Endothelial cell of umbilical vein (primary cell): ENCODE measurements at regions not wholly inside any gene's neighbourhood (a gene's known extent, or its start where the extent isn't known, plus 50 kb on each side); places are given as distances from the start of the nearest gene placed in this dataset.

Experiments used
- BruUV-seq: library from RNA; stranded (reverse); fragments of 400-500 nt; replicated peaks from 2 replicates; lab custom pipeline; 2021; lab: Mats Ljungman, UMichigan
- CTCF ChIA-PET: fragments of 300-600, 350-600 bp; sonication (Branson Sonifier 250); formaldehyde crosslinking; loops from one replicate; lab custom pipeline; 2021; ENCODE audit warnings: antibody characterized with exemption, inconsistent platforms; lab: Charles Lee
- POLR2A ChIA-PET: fragments of 300-600, 350-600 bp; sonication (Branson Sonifier 250); formaldehyde crosslinking; loops from one replicate; lab custom pipeline; 2021; ENCODE audit warnings: antibody characterized with exemption, inconsistent platforms; lab: Charles Lee
- DNase-seq: peaks from one replicate; pipeline ENCODE4 v3.0.0-alpha.2; 2011; ENCODE audit warnings: low read depth, low spot score
- FAIRE-seq: peaks from 2 replicates; lab custom pipeline; 2011; peaks lifted over from hg19 to GRCh38; lab: Jason Lieb, UNC
- H2AFZ ChIP-seq: 2 replicates; pipeline ENCODE4 v1.6.0; 2012; ENCODE audit warnings: low read depth, low read length, control low read depth, inconsistent platforms
- H3K27ac ChIP-seq: 2 replicates; pipeline ENCODE4 v1.5.1; 2011; ENCODE audit warnings: low read depth, mild to moderate bottlenecking, control low read depth, low read length, moderate library complexity; ENCODE audit not compliant: insufficient read depth
- H3K27me3 ChIP-seq, 2 experiments: 2 replicates each; pipeline versions ENCODE4 v1.6.0 to v1.6.1; 2011; ENCODE audit warnings: low read length in 2 of 2, mixed read lengths in 1 of 2; ENCODE audit not compliant: control insufficient read depth in 2 of 2, insufficient read depth in 2 of 2
- H3K36me3 ChIP-seq, 2 experiments: 2 replicates in 1 of 2; 3 replicates in 1 of 2; pipeline ENCODE4 v1.5.1; 2011; ENCODE audit warnings: low read length in 2 of 2, mild to moderate bottlenecking in 1 of 2, moderate library complexity in 1 of 2; ENCODE audit not compliant: control insufficient read depth in 2 of 2, insufficient read depth in 2 of 2; ENCODE audit errors: extremely low read depth in 1 of 2
- H3K4me1 ChIP-seq: 3 replicates; pipeline ENCODE4 v1.5.1; 2011; ENCODE audit warnings: mild to moderate bottlenecking, low read length; ENCODE audit not compliant: control insufficient read depth, insufficient read depth; ENCODE audit errors: extremely low read depth
- H3K4me2 ChIP-seq: 2 replicates; pipeline ENCODE4 v1.6.1; 2011; ENCODE audit warnings: low read length, control low read depth, mixed read lengths; ENCODE audit not compliant: insufficient read depth
- H3K4me3 ChIP-seq, 3 experiments: fragments of 200-600 bp in 1 of 3; sonication (generic), shearing (Covaris generic) in 1 of 3; replicated peaks in 1 of 3; 2 replicates each; pipeline ENCODE4 v1.5.1; 2011 to 2016; ENCODE audit warnings: control low read depth in 3 of 3, low read length in 3 of 3, mild to moderate bottlenecking in 2 of 3, inconsistent platforms in 1 of 3, low read depth in 1 of 3, moderate library complexity in 1 of 3; ENCODE audit not compliant: insufficient read depth in 1 of 3
- H3K79me2 ChIP-seq: 2 replicates; pipeline ENCODE4 v1.6.0; 2012; ENCODE audit warnings: low read length, inconsistent platforms; ENCODE audit not compliant: control insufficient read depth, insufficient read depth
- H3K9ac ChIP-seq: replicated peaks from 2 replicates; pipeline ENCODE3; 2011; ENCODE audit warnings: low read length, control low read depth; ENCODE audit not compliant: insufficient read depth; ENCODE audit errors: extremely low read depth
- H3K9me1 ChIP-seq: replicated peaks from 3 replicates; pipeline ENCODE4 v1.6.0; 2011; ENCODE audit warnings: mild to moderate bottlenecking, low read length; ENCODE audit not compliant: control insufficient read depth, insufficient read depth; ENCODE audit errors: extremely low read depth
- H3K9me3 ChIP-seq: replicated peaks from 2 replicates; pipeline ENCODE4 v1.5.1; 2012; ENCODE audit warnings: low read length, inconsistent platforms; ENCODE audit not compliant: control insufficient read depth, insufficient read depth
- H4K20me1 ChIP-seq: replicated peaks from 2 replicates; pipeline ENCODE3; 2011; ENCODE audit warnings: mild to moderate bottlenecking, low read length; ENCODE audit not compliant: control insufficient read depth, insufficient read depth; ENCODE audit errors: extremely low read depth
- CTCF ChIP-seq, 2 donors: IDR thresholded peaks; 1 replicate in 1 of 2; 2 replicates in 1 of 2; pipeline ENCODE4 v1.5.1; 2011; ENCODE audit warnings: low read length in 2 of 2, mild to moderate bottlenecking in 2 of 2, moderate library complexity in 2 of 2, control low read depth in 1 of 2, inconsistent platforms in 1 of 2, low read depth in 1 of 2; ENCODE audit not compliant: insufficient read depth in 1 of 2; ENCODE audit errors: extremely low read depth in 1 of 2
- EZH2 ChIP-seq: IDR thresholded peaks from 2 replicates; pipeline ENCODE4 v1.6.1; 2012; ENCODE audit warnings: borderline replicate concordance, low read depth, mild to moderate bottlenecking, moderate library complexity, low read length, inconsistent platforms; ENCODE audit not compliant: severe bottlenecking
- FOS ChIP-seq: IDR thresholded peaks from 2 replicates; pipeline ENCODE4 v1.6.1; 2011; ENCODE audit warnings: mild to moderate bottlenecking, low read length, moderate library complexity, borderline replicate concordance; ENCODE audit not compliant: insufficient read depth
- GATA2 ChIP-seq: IDR thresholded peaks from 2 replicates; pipeline ENCODE4 v1.7.0; 2011; ENCODE audit warnings: low read depth, mild to moderate bottlenecking, moderate library complexity, mixed read lengths, low read length; ENCODE audit not compliant: insufficient read length, insufficient read depth
- JUN ChIP-seq: IDR thresholded peaks from 2 replicates; pipeline ENCODE4 v1.6.1; 2011; ENCODE audit warnings: borderline replicate concordance, low read depth; ENCODE audit not compliant: insufficient read length, insufficient read depth
- MAX ChIP-seq: IDR thresholded peaks from 2 replicates; pipeline ENCODE4 v1.6.1; 2011; ENCODE audit not compliant: insufficient read depth, insufficient read length
- MYC ChIP-seq: IDR thresholded peaks from one replicate; pipeline ENCODE4 v1.6.1; 2011; ENCODE audit warnings: mild to moderate bottlenecking, low read depth, low read length
- POLR2A ChIP-seq: IDR thresholded peaks from 2 replicates; pipeline ENCODE4 v1.6.1; 2012; ENCODE audit warnings: low read depth, mild to moderate bottlenecking, control low read depth, low read length
- POLR2AphosphoS5 ChIP-seq: IDR thresholded peaks from 2 replicates; pipeline ENCODE4 v1.6.1; 2012; ENCODE audit warnings: low read depth, mild to moderate bottlenecking, control low read depth, low read length, moderate library complexity; ENCODE audit not compliant: insufficient read depth
- dilution Hi-C: fragments of 300-500 bp; cut with MboI; formaldehyde crosslinking; loops from one replicate; pipeline ENCODE4 v1.15.0; 2019; ENCODE audit warnings: low sequenced_read_pairs; ENCODE audit not compliant: extremely low pct_ligation_motif_present
- intact Hi-C: fragments of 100-400 bp; cut with micrococcal nuclease; formaldehyde crosslinking; loops from one replicate; pipeline ENCODE4 v1.10.0; 2022

GRCh38 chr10:71052708-71053107, 159.7 kb upstream of the UNC5B start:
- Histone ChIP-seq H3K4me1 (no peaks in the 10 kb centered on the region), H3K9me3 (no peaks in the 10 kb centered on the region), H3K36me3 (no peaks in the 10 kb centered on the region), H3K4me3 (no peak overlapping the region), H3K79me2 (no peaks in the 10 kb centered on the region), H3K4me2 (no peak overlapping the region), H3K9me1 (no peaks in the 10 kb centered on the region), H3K9ac (no peak overlapping the region), H3K27me3 (peaks cover 0 to 2% of the 10 kb centered on the region in 2 experiments), H3K27ac (no peak overlapping the region), H4K20me1 (no peaks in the 10 kb centered on the region), H2AFZ (no peak overlapping the region)
- no TSS peak for BruUV-seq
- ChIA-PET CTCF (interaction anchor here (1.0 kb wide), 1 partner anchor 8 kb away, joined by 3 read pairs; no protein-coding TSS in a partner anchor), POLR2A (no interaction called here)
- dilution Hi-C loops: no loop called here
- FAIRE-seq (no peak), DNase-seq (no peak)
- no peak for TF ChIP-seq MYC
- TF ChIP-seq GATA2: no peak
- no peak for TF ChIP-seq FOS
- no peak for TF ChIP-seq JUN
- no peak for TF ChIP-seq EZH2
- no peak for TF ChIP-seq CTCF (IDR thresholded peaks at IDR 0.05; ENCODE audit: extremely low read depth in 1 of 2, insufficient read depth in 1 of 2, low read depth in 1 of 2, low read length in 2 of 2)
- TF ChIP-seq POLR2A: no peak
- TF ChIP-seq POLR2AphosphoS5: no peak
- no peak for TF ChIP-seq MAX
- intact Hi-C loops: no loop called here
